VCaP (cell line): ENCODE measurements at regions not wholly inside any gene's neighbourhood (a gene's known extent, or its start where the extent isn't known, plus 50 kb on each side); places are given as distances from the start of the nearest gene placed in this dataset.
A peak's percentile ranks its signal among the peaks of the same experiment; 100 is the strongest.
"Not testable (repeated sequence)": the region's sequence is repeated elsewhere in the genome, so short reads cannot be mapped to it uniquely, and the experiment has no call there.

Experiments used
- H3K27ac ChIP-seq: fragments of 450-650 bp; 2 replicates; pipeline ENCODE4 v1.5.1; 2017
- TF ChIP-seq, protein P1 (sequence below): fragments of 450-650 bp; conservative IDR thresholded peaks from 2 replicates; pipeline ENCODE4 v1.5.1; 2017; ENCODE audit warnings: mild to moderate bottlenecking, moderate library complexity

DNA sequence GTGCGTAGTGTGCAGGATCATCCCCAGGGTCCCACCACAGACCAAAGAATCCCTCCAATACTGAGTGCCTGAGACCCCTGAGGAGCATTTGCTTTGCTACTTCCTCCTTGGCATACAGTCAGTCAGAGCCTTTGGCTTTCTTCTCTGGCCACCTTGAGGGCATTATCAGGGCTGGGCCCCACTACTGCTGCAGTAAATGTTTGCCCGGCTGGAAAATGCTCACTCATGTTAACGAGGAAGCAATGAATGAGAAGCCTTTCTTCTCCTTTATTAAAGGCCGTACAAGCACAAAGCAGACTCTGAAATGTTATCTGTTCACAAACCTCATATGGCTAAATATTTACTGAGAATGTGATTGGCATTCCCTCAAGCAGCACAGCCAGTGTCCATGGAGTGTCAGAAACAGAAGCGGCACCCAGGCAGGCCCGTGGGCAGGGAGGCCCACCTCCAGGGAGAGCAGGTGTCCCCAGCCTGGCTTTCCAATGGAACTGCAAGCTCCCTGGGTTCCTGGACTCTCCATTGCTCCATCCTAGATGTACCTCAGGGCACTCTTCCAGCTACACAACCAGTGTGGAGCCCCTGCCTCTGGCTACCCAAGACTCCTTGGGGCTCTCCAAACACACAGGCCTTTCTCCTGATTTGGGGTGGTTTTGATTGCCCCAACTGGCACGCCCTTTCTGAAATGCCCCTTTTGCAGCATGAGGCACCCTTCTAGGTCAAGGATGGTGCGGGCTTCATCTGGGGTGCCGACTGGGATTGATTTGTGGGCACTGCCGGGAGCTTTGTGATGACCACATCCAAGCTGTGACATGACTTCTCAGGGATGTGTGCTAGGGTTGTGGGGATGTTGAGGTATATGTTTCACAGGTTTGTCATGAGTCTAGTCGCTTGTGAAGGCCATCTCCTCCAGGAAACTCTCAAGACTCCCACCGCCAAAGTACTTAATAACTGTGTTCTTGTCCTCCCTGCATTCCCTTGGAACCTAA is 195.6 kb downstream of the FAM43A start:
- TF ChIP-seq, protein P1, sequence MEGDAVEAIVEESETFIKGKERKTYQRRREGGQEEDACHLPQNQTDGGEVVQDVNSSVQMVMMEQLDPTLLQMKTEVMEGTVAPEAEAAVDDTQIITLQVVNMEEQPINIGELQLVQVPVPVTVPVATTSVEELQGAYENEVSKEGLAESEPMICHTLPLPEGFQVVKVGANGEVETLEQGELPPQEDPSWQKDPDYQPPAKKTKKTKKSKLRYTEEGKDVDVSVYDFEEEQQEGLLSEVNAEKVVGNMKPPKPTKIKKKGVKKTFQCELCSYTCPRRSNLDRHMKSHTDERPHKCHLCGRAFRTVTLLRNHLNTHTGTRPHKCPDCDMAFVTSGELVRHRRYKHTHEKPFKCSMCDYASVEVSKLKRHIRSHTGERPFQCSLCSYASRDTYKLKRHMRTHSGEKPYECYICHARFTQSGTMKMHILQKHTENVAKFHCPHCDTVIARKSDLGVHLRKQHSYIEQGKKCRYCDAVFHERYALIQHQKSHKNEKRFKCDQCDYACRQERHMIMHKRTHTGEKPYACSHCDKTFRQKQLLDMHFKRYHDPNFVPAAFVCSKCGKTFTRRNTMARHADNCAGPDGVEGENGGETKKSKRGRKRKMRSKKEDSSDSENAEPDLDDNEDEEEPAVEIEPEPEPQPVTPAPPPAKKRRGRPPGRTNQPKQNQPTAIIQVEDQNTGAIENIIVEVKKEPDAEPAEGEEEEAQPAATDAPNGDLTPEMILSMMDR: no peak

DNA sequence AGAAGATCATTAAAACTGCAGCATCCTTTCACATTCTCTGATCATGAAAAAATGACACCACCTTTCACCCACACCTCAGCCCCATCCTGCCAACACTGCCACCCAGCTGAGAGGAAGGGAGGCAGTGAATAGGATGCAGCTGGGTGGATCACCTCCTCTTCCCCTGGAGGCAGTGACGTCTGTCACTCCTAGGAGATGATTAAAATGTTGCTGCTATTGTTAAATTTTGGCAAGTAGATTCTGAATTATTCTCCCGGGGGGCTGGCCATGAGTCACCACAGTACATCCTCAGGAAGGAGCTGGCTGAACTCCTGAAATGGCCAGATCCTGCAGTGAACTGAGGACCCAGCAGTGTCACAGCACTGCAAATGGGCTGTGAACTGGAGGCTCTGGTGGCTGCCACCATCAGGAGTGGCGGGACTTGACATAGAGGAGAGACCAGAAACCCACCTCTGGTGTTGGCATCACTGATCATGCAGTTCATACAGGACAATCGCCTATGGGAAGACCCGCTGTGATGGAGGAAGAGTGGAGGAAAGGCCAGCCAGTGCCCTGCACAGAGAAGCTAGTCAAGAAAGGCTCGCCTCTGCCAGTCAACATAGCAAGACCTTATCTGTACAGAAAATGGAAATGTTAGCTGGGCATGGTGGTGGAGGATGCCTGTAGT is 199.1 kb downstream of the FAM43A start:
- TF ChIP-seq, protein P1: no peak
- no peak overlapping the region for H3K27ac ChIP-seq

More for the DNA sequence above, 195.6 kb downstream of the FAM43A start:
- H3K27ac ChIP-seq: peak overlapping the region; percentile 85

DNA sequence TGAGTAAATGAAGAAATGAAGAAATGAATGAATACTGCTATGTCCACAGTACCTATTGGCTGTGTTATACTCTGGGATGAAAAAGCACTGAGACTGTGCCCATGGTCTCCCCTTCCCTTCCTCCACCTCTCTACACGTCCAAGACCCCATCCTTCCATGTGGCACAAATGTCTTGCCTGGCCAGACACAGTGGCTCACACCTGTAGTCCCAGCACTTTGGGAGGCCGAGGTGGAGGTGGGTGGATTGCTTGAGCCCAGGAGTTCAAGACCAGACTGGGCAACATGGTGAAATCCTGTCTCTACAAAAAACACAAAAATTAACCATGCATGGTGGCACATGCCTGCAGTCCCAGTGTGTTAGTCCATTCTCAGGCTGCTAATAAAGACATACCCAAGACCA is 200.1 kb downstream of the FAM43A start:
- TF ChIP-seq, protein P1: no peak
- H3K27ac ChIP-seq: no peak overlapping the region

DNA sequence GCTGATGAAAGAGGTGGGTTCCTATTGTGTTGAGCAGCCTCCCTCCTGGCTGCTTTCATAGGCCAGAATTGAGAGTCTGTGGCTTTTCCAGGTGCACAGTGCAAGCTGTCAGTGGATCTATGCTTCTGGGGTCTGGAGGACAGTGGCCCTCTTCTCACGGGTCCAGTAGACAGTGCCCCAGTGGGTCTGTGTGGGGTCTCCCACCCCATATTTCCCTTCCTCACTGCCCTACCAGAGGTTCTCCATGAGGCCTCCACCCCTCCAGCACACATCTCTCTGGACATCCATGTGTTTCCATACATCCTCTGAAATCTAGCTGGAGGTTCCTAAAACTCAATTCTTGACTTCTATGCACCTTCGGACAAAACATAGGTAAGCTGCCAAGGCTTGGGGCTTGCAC is 201.2 kb downstream of the FAM43A start:
- no peak overlapping the region for H3K27ac ChIP-seq
- TF ChIP-seq, protein P1: no peak

DNA sequence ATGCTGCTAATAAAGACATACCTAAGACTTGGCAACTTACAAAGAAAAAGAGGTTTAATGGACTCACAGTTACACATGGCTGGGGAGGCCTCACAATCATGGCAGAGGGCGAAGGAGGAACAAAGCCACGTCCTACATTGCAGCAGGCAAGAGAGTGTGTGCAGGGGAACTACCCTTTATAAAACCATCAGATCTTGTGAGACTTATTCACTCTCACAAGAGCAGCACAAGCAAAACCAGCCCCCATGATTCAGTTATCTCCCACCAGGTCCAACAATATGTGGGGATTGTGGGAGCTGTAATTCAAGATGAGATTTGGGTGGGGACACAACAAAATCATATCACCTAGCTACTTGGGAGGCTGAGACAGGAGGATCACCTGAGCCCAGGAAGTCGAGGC is 202.4 kb downstream of the FAM43A start:
- H3K27ac ChIP-seq: not testable (repeated sequence)

DNA sequence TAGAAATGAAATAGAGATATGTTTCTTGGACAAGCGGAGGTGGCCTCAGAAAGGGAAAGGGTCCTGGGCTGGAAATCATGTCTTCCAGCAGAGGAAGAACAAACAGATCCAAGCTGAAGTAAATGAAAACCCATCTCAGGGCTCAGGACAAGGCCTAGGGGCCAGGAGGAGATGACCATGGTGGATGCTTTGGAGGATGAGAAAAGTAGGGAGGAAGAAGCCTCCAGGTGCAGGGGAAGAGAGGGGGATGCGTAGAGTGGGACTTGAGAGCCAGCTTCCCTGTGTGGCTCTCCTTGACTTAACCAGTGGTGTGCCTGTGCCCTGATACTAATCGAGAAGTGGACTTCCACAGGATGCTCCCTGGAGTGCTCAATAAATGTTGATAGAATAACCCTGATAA is 203.2 kb downstream of the FAM43A start:
- TF ChIP-seq, protein P1: no peak
- no peak overlapping the region for H3K27ac ChIP-seq

DNA sequence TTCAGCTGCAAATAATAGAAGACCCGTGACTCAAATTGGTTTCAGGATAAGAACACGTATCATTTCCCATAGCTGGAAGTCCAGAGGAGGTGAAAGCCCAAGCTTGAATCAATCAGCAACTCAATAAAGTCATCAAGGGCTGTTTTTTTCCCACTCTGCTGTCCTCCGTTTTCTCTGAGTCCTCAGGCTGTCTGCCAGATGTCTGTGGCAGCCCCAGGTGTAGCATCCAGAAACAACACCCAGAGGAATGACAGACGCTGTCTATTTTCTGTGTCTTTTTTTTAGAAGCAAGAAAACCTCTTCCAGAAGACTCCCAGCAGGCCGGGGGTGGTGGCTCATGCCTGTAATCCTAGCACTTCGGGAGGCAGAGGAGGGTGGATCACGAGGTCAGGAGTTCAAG is 204.4 kb downstream of the FAM43A start:
- TF ChIP-seq, protein P1: no peak
- H3K27ac ChIP-seq: no peak overlapping the region
